Retinal pigment epithelial cell (primary cell): ENCODE measurements at regions not wholly inside any gene's neighbourhood (a gene's known extent, or its start where the extent isn't known, plus 50 kb on each side); places are given as distances from the start of the nearest gene placed in this dataset.
"Not testable (repeated sequence)": the region's sequence is repeated elsewhere in the genome, so short reads cannot be mapped to it uniquely, and the experiment has no call there.

Experiments
- DNase-seq: peaks from one replicate; pipeline ENCODE4 v3.0.0-alpha.2; 2010; ENCODE audit warnings: low read depth
- H3K4me3 ChIP-seq: 2 replicates; pipeline ENCODE4 v1.5.1; 2011; ENCODE audit warnings: mild to moderate bottlenecking, low read length, control low read depth, moderate library complexity
- TF ChIP-seq, protein P1 (sequence below): conservative IDR thresholded peaks from 2 replicates; pipeline ENCODE4 v1.5.1; 2011; ENCODE audit warnings: low read depth, low read length, control low read depth, inconsistent platforms

DNA sequence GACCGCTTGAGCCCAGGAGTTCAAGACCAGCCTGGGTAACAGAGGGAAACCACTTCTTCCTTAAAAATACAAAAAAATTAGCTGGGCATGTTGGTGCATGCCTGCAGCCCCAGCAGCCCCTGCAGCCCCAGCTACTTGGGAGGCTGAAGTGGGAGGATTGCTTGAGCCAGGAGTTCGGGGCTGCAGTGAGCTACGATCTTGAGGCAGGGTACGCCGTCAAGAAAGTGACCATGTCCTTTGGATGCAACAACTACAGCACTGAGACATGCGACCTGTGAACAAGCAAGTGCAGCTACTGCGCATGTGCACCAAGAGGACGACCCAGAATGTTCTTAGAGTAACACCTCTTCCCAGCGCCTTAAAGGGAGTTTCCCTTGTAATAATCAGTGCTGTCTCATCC, 66.6 kb upstream of the ZNF479 start:
- no peak for DNase-seq
- TF ChIP-seq, protein P1, sequence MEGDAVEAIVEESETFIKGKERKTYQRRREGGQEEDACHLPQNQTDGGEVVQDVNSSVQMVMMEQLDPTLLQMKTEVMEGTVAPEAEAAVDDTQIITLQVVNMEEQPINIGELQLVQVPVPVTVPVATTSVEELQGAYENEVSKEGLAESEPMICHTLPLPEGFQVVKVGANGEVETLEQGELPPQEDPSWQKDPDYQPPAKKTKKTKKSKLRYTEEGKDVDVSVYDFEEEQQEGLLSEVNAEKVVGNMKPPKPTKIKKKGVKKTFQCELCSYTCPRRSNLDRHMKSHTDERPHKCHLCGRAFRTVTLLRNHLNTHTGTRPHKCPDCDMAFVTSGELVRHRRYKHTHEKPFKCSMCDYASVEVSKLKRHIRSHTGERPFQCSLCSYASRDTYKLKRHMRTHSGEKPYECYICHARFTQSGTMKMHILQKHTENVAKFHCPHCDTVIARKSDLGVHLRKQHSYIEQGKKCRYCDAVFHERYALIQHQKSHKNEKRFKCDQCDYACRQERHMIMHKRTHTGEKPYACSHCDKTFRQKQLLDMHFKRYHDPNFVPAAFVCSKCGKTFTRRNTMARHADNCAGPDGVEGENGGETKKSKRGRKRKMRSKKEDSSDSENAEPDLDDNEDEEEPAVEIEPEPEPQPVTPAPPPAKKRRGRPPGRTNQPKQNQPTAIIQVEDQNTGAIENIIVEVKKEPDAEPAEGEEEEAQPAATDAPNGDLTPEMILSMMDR, result no peak
- no peak overlapping the region for H3K4me3 ChIP-seq

DNA sequence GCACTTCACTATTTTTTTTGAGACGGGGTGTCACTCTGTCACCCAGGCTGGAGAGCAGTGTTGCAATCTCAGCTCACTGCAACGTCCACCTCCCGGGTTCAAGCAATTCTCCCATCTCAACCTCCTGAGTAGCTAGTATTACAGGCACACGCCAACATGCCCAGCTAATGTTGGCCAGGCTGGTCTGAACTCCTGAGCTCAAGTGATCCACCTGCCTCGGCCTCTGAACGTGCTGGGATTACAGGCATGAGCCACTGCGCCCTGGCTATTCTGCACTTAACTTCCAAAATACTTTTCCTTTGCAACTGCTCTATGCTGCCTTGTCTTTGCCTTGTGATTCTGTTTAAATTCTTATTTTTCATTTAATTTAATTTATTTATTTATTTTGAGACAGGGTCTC, 67.0 kb upstream of the ZNF479 start:
- no peak overlapping the region for H3K4me3 ChIP-seq
- TF ChIP-seq, protein P1, result no peak
- no peak for DNase-seq

DNA sequence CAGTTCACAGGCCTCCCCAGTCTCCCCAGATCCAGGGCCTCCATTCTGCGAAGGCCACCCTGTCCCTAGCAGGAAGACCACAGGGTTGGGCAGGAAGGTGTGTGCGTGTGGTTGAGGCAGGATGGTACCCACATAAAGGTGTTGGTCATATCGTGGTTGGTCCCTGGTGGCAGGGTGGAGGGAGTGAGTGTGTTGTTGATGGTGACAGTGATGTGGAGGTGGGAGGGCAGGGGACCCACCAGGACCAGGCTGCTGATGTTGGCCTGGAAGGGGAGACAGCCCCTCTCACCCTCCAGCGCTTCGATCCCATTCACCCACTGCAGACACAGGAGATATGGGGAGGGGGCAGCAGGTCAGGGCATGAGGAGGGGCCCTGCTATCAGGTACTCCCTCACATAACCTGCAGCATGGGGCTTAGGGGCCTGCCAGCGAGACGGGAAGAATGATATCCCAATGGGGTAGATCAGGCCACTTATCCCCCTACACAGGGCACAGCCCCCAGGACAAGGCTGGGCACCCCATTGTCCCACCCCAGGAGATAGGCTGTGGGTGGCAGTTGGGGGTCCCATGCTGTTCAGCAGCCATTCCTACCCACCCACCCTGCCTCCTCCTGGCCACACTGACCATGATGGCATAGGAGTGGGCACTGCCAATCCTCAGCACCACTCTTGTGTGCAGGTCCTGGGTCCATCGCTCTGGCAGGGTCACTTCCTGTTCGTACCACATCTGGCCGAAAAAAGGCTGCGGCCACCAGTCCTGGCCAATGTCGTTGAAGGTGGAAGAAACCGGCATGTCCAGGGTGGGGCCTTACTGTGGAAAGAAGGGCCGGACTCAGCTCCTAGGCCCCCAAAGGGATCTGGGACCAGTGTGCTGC, 69.0 kb upstream of the ZNF479 start:
- no peak for DNase-seq
- H3K4me3 ChIP-seq, result no peak overlapping the region
- TF ChIP-seq, protein P1, result no peak

DNA sequence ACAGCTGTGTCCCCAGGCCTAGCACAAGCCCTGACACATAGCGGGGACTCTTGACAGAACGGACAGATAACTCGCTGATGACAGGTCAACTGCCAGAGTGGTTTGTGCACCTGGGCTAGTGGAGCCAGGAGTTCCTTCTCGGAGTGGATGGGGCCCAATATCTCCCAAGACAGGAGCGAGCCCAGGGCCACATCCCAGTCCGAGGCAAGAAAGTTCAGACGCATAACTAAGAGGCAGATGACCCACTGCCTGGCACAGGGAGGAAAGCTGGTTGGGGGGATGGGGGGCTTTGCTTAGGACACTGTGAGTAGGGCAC, 69.6 kb upstream of the ZNF479 start:
- no peak overlapping the region for H3K4me3 ChIP-seq
- TF ChIP-seq, protein P1, result no peak
- no peak for DNase-seq

DNA sequence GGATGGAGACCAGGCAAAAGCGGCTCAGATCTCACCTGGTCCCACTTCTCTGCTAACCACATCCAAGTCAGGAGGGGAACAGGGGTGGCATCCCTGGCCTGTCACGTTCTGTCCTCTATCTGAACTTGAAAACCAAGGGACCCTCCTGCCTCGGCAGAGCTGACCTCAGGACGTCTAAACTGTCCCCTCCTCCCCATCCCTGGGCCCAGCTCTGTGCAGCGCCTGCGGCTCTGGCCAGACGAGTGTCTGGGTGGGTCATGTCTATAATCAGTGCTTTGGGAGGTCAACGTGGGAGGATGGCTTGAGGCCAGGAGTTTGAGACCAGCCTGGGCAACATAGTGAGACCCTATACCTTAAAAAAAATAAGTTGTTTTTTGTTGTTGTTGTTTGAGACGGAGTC, 70.0 kb upstream of the ZNF479 start:
- no peak for DNase-seq

DNA sequence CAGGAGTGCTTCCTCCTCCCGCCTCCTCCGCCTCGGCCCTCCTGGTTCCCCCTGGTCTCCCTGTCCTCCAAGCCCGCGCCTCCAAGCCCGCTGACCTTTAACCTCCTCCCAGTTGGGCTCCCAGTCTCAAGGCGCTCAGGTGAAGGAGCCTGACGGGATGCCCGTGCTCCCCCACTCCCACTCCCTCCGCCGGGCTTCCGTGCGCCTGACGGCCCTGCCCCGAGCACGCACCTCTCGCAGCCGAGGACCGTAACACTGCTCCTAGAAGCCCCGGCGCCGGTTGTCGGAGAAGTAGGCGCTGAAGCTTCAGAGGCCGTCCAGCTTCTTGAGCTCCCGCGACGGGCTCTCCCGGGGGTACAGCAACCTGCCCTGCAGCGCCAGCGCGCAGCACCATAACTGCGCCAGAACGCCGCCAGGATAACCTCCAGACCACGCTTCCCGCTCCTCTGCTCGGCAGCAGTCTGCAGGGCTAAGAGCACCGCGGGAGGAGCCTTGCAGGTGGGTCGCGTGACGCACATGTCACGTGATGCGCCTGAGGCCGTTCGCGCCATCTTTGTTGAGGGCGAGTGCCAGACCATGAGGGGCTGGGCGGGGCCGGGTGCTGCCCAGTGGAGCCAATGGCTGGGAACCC, 71.0 kb upstream of the ZNF479 start:
- no peak for DNase-seq
- H3K4me3 ChIP-seq, result no peak overlapping the region
- TF ChIP-seq, protein P1, result no peak

More for the DNA sequence above, 70.0 kb upstream of the ZNF479 start:
- no peak overlapping the region for H3K4me3 ChIP-seq
- TF ChIP-seq, protein P1, result no peak

DNA sequence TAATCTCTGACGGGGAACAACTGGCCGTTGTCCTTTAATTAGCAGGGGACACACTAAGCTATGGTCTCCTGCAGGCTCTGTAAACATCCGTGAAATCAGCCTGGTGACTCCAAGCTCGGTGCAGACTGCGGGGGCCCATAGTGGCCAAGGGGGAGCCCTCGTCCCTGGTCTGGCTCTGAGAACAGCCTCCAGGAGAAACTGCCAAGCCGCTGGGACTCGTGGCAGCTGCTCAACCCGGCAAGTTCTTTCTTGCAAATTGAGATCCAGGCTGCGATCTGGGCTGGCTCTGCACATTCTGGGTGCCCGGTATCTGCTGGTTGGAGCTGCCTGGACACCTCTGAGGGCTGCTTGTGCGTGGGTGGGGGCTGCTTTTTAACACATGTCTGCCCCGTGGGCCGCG, 71.6 kb upstream of the ZNF479 start:
- H3K4me3 ChIP-seq, DNase-seq: not testable (repeated sequence)
